GM21367 (cell line): ENCODE measurements at regions not wholly inside any gene's neighbourhood (a gene's known extent, or its start where the extent isn't known, plus 50 kb on each side); places are given as distances from the start of the nearest gene placed in this dataset.
"Not testable (repeated sequence)": the region's sequence is repeated elsewhere in the genome, so short reads cannot be mapped to it uniquely, and the experiment has no call there.

Experiments used
- ATAC-seq: cut with Tn5 transposase; IDR thresholded peaks from one replicate; pipeline ENCODE4 v1.9.1; 2021; ENCODE audit not compliant: unreplicated experiment

DNA sequence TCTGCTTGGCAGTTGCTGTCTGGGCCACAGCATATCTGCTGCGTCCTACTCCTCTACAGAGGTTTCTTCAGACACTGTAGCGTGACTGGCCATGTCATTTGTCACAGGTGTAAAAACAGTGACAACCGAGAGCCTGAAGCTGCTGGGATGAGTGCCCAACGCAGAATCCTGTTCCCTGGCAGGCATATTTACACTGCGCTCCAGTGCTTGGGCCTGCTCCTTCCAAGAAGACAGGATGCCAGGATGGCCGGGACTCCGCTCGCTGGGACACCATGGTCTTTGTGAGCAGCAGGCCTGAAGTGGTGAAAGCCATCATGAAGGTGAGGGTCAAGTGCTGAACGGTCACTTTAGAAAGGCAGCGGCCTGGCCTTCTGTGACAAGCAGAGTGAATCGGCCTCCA is 171.4 kb downstream of the EMP1 start:
- no peak for ATAC-seq

DNA sequence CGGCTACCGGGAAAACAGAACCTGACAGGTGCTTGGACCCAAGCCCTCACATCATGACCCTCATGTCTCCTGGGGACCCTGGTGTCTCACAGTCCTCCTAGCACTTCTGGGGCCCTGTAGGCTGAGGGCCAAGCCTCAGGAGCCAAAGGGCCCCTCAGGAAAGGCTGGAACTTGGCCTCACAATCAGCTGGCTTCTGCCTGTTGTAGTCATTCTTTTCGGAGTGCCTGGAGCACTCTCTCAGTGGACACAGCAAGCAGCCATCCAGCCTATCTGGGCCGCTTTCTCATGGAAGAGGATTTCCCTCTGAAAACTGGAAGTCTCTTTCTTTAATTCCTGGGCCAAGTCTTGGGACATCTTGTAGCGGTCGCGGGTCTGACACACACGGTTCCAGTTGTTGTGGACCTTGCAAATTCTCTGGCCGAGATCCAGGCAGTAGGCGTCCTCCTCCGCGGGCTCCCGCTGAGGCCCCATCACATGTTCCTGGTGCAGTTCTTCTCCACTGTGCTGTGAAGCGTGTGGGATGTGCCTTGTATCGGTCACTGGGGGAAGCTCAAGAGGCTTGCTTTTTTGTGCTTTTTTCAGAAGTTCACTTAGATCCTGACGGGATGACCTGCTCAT is 169.3 kb downstream of the EMP1 start:
- ATAC-seq, result no peak

DNA sequence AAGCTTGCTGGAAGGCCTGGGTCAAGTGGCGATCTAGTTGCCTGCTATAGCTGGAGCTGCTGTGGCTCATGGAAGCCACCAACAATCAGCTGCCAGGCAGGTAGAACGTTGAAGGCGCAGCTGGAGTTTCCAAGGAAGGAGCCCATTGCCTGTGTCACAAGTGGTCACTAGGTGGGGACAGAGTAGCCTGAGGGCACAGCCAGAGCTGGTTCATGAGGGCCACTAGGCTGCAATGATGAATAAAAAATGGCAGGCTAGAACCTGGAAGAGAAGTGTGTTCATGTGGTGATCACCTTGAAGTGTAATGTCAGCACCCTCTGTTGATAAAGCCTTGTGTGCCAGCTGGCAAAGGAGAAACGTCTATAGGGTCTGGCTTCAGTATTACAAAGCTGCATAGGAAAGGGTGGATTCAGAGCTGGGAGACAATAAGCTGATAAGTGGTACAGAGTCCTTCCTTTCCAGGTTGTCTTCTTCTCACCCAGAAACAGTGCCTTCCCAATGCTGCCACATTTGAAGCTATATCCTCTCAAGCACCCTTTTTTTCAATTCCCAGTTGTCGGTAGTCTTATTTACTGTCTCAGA is 165.8 kb downstream of the EMP1 start:
- ATAC-seq, result peak; percentile 95

DNA sequence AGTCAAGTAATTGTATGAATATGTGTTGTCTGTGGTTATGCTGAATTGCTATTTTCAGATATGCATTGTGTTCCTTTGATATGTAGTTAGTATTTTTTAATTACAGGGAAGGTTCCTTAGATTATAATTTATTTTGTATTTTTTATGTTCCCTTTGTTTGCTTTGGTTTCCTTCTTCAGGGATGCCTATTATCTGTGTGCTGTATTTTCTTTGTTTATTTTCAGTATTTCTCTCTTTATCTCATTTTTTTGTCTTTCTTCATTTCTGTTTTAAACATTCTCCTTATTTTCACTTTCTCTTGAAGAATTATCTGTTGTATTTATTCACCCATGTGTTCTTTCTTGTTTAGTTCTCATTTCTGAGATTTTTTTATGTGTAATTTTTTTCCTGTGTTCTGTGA is 163.1 kb downstream of the EMP1 start:
- ATAC-seq, result no peak

DNA sequence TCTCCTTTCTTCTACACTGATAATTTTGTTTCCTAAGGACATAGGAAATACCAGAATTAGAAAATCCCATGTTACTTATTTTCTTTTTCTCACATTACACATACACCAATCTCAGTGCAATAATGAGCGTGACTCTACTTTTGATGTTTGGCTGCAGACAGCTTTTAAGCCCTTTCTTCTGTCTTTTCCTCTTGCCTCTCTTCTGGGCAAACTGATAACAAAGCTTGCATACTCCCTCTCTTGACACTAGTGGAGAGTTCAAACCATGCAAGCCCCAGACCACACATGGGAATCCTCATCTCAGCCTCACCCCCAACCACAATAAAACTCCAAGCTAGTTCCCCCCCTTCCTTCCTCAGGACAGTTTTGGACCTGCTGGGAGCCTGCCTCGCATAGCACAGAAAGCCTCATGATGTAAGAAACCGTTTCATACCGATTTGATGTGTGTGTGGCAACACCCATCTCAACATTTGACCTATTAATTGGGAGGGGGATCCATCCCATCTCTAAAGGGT is 161.9 kb downstream of the EMP1 start:
- ATAC-seq, result no peak

DNA sequence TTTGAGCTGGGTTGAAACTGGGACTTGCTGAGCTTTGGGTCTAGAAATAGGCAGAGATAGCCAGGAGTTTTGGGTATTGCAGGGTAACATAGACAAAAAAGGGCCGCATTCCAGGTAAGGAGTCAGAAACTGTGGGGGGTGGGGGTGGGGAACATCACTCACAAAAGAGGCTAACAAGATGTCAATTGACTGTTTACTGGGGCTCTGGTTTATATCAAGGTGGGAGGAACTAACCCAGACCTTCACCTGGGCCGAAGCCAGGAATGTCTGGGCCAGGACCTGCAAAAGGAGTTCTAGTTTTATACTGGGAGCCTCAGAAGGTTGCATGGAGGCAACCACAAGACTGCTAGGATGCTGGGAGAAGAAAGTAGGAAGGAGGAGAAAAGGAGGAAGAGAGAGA is 154.4 kb downstream of the EMP1 start:
- no peak for ATAC-seq

DNA sequence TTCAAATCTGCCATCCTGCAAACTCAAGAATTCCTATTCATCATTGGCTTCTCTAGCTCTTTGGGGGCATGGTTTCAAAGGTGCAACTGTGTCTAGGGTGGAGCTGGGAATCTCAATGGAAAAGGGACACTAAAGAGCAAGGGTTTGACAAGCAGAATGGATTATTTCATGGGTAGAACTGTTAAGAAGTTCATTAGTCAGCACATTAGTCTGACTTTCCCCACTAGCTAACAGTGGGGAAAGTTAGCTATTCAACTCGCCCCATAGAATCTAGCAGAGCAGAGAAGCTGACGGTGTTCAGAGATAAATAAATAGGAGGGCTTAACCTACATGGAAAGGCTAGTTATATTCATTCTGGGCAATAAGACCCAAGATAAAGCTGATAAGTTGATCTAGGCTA is 153.9 kb downstream of the EMP1 start:
- ATAC-seq, result no peak

DNA sequence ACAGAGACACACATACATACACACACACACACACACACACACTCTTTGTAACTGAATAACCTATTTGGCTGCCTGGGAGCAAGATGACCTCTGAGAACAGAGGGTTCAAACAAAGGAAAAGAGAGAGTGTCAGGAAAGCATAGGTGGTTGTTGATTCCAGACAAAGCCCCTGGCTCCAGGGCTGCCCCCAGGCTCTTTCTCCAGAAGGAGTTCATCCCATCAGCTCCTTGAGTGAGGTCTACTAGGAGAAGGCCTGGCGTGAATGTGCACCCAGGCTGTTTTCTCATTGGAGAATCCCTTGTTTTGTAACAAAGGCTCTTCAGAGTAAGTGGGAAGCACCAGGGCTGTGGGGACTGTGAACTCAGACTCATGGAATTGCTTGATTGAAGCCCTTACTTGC is 151.9 kb downstream of the EMP1 start:
- ATAC-seq, result no peak

DNA sequence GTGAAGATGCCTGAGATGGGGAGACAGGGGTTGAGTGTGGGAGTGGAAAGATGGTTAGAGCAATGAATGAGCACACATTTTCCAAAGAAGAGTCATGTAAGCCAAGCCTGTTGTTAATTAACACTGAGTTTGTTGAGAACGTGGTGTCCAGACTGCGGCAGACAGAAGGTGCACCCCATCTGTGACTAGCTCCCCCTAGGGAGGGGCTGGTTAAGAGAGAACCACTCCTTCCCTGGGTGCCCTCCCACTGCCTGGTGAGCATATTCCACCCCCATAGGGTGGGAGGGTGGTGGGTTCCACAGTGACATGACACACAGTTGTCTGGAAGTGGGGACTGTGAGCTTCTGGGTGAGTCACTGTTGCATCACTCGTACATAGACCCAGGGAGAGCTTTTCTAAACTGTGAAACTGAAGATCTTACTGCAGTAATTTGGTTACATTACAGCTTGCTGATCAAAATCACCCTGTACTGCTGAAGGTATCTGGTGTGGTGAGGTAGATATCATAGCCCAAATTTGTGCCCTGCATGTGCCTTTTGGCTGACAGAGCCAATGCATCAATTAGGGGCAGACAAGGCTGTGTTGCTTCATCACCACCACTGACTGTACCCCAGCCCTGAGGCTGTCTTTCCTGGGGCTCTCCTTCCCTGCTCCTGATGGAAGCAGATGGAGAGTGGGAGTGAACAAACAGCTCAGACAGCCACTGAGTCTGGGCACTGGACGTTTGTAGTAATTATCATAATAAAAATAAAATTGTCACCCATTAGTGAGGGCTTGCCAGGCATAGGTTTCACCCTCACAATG is 150.9 kb downstream of the EMP1 start:
- ATAC-seq, result no peak

DNA sequence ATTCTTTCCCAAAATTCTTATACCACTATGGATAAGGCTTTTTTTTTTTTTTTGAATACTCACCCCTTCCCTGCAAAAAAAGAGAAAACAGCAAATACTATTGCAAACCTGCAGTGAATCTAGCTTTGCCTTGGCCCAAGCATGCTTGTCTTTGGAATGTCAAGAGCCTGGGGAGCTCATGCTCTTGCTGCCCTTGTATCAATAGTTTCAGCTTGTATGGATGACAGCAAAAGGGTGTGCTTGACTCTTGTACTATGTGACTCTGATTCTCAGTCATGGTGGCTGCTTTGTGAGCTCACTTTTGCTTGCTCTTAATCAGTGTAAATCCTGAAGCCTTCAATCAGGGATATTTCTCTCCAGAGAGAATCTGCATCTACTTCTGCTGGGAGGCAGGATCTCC is 149.2 kb downstream of the EMP1 start:
- no peak for ATAC-seq

DNA sequence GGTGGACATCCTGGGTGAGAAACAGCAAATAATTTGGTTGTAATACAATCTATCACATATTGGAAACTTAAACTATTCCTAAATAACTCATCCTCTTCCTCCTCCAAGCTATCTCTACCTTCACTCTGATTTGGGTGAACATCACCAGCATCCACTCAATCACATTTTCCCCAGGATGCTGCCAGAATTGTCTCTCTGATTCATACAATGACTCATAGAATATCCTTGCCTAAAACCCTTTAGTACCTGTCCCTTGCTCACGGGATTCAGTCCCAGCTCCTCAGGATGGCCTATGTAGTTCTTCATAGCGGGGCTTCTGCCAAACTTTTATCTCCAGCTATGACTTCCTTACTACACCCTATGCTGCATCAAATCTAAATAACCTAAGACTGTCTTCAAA is 146.8 kb downstream of the EMP1 start:
- ATAC-seq, result no peak

DNA sequence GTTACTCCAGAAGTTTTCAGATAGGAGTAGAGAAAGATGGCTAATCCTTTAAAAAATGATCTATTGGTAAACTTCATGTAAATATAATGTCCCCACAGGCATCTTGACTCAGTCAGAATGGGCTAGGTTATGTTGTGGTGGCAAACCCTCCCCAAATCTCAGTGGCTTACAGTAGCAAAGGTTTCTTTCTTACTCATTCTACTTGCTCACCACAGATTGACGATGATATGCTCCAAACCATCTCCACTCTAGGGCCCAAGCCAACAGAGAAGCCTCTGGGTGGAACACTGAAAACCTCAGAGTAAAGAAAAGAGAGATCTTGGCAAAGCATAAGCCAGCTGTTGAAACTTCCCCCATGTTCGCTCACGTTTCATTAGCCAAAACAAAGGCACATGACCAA is 146.4 kb downstream of the EMP1 start:
- ATAC-seq, result no peak

DNA sequence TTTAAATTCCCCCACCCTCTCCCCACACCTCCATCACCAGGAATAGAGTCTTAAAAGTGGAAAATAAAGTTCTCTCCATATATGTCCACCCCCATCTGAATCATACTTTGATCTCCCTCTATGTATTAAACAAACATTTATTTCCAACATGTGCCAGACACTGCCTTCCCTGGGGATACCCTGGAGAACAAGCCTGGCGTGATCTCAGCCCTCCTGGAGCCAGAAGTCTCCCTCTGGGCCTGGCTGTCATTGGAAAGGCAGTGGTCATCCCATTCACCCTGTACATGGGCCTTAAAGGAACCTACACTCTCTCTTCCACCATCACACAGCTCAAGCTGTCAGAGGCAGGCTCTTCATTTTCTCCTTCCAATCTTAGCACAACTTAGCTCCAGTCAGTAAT is 143.6 kb downstream of the EMP1 start:
- no peak for ATAC-seq

DNA sequence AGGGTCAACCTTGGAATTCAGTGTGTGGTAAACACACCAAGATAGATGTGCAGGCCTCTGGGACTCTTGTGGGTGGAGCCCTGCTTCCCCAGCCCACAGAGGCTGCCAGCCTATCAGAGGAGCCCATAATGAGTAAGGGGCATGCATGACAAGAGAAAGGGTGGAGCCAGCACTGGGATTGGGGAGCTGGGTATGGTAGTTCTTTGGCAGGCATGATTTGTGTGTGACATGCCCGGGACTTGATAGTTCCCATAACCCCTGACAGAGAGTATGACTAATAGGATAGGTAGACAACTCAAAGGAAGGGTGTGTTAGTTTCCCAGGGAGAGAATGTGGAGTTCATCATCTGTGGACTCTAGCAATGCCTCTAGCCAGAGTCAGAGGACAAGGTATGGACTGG is 143.0 kb downstream of the EMP1 start:
- no peak for ATAC-seq

DNA sequence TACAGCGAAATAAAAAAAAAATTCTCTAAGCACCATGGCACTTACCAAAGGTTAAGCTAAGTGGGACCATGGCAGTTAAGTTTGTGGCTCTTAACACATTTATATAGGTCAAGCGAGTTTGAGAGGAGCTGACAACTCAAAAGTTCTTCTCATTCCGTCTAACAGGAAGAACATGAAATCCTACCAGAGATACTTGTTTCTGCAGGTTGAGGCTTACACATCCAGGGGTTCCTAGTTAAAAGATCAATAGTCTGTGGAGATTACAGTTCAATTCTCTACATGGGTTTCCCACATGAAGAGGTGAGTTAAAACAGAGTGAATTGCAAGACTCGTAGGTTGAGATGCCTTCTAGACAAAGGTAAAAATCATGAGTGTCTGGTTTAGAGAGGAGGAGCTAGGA is 142.6 kb downstream of the EMP1 start:
- ATAC-seq, result no peak

DNA sequence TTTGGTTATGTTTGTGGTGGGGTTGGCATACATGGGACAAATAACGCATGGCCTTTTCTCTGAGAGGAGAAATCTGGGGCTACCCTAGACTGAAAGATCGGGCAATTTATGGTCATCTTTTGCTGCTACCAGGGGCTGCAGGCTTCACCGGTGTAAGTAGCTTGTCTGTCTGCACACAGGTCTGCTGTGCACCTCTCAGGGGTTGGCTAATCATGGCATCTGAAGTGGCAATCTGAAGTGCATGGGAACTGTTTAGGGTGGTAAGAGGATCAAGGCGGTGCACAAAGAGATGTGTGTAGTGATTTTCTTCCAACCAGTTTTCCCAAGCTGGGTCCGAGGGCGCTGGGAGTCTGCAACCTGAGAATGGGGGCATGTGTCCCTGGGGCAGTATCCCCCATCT is 141.3 kb downstream of the EMP1 start:
- ATAC-seq, result no peak

DNA sequence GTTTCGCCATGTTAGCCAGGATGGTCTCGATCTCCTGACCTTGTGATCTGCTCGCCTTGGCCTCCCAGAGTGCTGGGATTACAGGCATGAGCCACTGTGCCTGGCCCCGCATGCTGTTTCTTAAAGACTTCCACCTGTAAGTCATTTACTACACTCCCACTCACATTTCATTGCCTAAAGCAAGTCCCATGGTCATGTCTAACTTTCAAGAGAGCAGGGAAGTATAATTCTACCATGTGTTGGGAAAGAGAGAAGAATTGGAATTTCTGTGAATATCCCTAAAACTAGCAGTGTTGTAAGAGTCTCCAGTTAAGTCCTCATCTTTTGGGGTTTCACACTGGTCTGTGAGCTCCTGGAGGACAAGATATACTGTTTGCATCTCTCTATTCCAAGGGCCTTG is 139.7 kb downstream of the EMP1 start:
- no peak for ATAC-seq

DNA sequence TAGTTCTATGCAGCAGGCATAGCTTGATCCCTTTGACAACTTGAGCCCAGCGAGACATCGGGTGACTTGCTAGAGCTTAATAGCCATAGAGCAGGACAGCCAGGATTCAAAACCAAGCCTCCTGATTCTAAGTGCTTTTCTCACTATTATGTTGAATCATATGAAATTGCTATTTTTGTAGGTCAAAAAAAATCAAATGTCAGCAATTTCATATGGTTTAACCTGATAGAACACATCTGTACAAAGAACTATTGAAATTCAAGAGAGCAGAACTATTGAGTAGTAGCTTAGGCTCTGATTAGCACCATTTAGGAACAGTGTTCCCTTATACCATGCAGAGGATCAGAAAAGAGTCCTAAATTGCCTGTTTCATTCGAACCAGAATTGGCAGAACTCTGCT is 132.0 kb downstream of the EMP1 start:
- ATAC-seq, result no peak

DNA sequence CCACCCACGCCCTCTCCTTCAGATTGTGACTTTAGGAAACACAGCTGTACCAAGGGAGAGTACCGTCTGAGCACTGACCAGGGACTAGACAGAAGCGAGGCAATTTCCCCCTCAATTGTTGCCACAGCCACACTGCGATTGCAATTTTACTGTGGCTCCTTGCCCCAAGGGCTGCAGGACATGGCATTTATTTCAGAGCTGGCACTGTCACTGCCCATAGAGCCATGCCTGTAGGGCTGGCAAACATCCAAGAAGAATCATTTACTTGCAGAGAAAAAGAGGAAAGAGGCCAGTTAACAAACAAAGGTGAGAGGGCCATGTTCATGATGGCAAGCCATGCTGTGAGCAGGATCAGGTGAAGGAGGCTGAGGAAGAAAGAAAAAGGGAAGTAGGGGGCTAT is 129.6 kb downstream of the EMP1 start:
- no peak for ATAC-seq

DNA sequence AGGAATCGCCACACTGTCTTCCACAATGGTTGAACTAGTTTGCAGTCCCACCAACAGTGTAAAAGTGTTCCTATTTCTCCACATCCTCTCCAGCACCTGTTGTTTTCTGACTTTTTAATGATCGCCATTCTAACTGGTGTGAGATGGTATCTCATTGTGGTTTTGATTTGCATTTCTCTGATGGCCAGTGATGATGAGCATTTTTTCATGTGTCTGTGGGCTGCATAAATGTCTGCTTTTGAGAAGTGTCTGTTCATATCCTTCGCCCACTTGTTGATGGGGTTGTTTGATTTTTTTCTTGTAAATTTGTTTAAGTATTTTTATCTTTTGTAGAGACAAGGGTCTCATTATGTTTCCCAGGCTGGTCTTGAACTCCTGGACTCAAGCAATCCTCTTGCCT is 128.5 kb downstream of the EMP1 start:
- not testable (repeated sequence) for ATAC-seq

DNA sequence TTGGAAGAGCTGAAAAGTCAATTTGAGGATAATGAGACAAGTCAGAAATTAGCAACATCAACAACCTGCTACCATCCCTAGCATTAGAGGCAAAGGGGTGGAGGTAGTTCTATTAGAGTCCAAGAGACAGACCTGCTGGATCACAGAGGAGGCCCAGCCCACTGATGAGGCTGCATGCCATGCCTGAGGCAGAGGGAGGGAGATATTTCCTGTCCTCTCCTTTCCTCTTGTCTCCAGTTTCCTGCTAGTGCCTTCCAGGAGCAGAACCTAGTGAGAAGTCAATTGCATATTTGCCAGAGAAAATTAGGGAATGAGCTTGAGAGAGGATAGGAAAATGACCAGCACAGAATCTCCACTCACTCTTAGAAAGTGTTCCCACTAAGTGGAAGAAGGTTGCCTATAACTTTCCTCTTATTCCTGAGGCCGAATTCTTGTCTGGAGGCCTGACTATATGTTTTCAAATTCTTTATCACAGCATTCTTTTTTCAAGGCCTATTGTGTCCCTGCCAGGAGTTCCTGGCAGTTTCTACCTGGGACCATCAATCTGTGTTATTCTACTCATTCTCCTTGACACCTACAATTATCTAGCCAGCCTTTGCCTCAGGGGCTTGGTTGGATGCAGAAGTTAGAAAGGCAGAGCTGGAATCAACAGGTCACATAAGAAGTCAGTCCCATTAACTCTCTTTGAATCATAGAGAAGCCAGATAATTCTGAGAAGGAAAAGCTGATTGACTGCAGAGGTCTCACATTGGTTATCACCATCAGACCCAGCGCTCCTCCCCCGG is 121.9 kb downstream of the EMP1 start:
- ATAC-seq, result no peak
